Activated CD8-positive, alpha-beta memory T cell treated with anti-CD3 and anti-CD28 coated beads for 1 hour (primary cell): ENCODE measurements at regions not wholly inside any gene's neighbourhood (a gene's known extent, or its start where the extent isn't known, plus 50 kb on each side); places are given as distances from the start of the nearest gene placed in this dataset.
"Not testable (repeated sequence)": the region's sequence is repeated elsewhere in the genome, so short reads cannot be mapped to it uniquely, and the experiment has no call there.

Experiments used
- DNase-seq, 2 donors: peaks; one replicate each; pipeline ENCODE4 v3.0.0-alpha.2; 2020; ENCODE audit warnings: low read depth in 1 of 2; ENCODE audit errors: extremely low read depth in 1 of 2

- not testable (repeated sequence) for DNase-seq
Observed at GRCh38 chr2:126276268-126276667, 379.7 kb upstream of the GYPC start.

- DNase-seq = no peak
Observed at GRCh38 chr2:126288362-126288761, 367.6 kb upstream of the GYPC start.

GRCh38 chr2:126293962-126294361 lies 362.0 kb upstream of the GYPC start:
- not testable (repeated sequence) for DNase-seq

- no peak for DNase-seq
Observed at GRCh38 chr2:126299469-126299976, 356.4 kb upstream of the GYPC start.

GRCh38 chr2:126300348-126300747 lies 355.6 kb upstream of the GYPC start:
- no peak for DNase-seq

- DNase-seq = no peak
Observed at GRCh38 chr2:126302043-126302442, 353.9 kb upstream of the GYPC start.

- DNase-seq = no peak
Observed at GRCh38 chr2:126303113-126303512, 352.8 kb upstream of the GYPC start.

DNA sequence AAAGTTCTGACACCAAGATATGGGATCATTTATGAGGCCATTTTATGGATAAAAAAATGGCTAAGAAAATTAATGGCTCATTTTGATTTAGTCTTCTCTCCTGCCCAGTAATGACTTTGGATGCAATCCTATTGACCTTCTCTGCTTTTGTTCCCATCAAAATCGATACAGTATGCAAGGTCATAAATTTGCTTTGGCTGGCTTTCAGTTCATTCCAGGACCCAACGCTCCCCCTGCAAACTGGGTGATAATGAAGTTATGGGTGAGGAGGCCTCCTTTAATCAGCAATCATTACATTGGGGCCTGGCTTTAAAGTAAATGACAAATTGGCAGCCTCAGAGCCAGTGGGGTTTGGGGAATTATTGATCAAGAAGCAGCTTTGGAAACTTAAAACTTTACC lies 351.8 kb upstream of the GYPC start:
- DNase-seq = no peak

GRCh38 chr2:126306539-126306938 lies 349.4 kb upstream of the GYPC start:
- no peak for DNase-seq

- no peak for DNase-seq
Observed at GRCh38 chr2:126307740-126308139, 348.2 kb upstream of the GYPC start.

DNA sequence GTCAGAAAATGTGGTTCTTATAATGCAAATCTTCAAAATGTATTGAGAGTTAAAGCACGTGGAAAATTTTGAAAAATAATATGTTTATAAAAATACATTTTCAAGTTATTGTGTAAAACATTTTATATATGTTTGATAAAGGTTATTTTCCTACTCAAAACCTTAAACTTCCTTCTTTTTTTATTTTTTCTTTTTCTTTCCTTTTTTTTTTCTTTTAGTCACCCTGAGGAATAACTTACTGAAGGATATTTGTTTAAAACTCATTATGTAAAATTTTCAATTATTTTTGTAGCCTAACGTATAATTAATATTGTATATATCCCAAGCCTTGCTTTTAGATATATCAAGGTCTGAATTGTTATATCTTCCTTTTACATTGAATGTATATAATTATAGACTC lies 346.8 kb upstream of the GYPC start:
- DNase-seq = no peak

DNA sequence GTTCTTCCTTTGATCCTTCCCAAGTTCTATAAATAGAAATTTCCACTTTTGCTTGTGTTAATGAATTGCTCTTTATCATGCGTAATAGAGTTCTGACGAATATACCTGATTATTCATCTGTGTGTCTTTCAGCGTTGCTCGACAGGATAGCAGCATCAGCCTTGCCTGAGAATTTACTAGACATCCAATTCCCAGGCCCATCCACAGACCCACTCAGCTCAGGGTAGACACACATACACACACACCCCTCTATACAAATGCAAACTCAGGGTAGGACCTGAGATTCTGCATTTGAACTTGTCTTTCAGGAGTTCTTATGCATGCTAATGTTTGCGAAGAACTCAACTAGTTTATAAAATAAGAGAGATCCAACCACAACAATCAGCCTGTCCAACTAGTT lies 343.4 kb upstream of the GYPC start:
- no peak for DNase-seq

DNA sequence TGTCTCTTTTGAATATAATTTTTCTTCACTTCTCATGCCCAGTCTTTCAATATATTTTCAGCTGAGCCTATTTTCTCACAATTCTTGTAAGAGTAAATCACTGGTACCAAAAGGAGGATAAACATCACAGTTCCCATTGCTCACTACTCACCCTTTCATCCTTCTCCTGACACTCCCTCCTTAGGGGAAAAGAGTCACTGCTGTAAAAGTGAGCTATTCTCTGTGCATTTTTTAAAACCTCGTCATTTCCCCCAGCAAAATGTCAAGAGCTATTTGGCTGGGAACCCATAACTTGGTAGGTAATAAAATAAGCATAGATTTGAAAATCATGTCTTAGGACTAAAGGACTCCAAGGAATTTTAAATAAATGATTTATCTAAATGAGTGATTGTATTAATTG lies 340.1 kb upstream of the GYPC start:
- DNase-seq = no peak

DNA sequence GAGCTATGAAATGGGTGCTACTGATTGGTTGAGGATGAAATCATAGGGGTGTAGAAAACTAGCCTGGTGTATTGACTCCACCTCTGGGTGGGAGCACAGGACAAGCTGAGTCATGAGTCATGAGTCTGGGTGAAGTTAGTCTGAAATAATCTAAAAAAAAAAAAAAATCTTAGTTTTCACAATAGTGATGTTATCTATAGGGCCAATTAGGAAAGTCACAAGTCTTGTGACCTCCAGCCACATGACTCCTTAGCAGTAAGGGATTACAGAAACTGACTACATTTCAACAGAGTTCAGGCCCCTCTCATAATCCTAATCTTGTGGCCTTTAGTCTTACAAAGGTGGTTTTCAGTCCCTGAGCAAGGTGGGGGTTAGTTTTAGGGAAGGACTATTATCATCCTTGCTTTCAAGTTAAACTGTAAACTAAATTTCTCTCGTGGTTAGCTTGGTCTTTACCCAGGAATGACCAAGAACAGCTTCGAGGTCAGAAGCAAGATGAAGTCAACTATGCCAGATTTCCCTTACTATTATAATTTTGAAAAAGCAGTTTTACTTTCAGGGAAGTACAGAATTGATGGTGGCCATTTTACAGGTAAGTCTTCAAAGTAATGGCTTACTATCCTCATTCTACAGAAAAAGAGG lies 338.0 kb upstream of the GYPC start:
- no peak for DNase-seq

DNA sequence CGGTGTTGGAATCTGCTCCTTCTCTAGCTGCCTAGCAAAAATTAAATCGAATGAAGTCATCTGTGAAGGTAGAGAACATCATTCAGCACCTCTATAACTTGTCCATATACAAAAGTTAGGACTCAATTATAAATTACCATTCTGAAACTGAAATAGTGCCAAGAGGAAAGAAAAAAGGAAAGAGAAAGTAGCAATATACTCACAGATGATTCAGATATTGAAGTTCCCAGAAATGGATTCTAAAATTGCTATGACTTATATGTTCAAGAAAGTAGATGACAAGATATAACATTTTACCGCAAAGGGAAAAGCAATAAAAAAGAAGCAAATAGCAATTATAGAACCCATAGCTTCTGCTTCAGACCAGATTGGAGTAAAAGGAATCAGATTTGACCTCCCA lies 333.6 kb upstream of the GYPC start:
- no peak for DNase-seq

DNA sequence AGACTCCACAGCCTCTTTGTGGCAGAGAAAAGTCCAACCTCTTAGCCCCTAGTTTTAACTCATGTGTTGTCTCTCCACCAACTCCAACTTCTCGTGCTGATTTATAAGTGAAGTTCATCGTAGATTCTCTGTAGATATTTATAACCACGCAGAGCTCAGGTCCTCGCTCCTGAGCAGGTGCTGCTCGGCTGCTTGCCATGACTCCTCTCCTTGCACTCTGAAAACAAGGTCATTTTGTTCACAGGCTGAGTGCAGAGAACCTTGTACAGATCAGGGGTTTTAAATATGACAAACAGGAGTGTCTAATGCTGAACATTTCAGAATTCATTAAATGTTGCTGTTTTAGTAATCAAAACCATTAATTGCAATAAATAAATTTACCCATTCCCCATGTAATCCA lies 330.8 kb upstream of the GYPC start:
- no peak for DNase-seq

DNA sequence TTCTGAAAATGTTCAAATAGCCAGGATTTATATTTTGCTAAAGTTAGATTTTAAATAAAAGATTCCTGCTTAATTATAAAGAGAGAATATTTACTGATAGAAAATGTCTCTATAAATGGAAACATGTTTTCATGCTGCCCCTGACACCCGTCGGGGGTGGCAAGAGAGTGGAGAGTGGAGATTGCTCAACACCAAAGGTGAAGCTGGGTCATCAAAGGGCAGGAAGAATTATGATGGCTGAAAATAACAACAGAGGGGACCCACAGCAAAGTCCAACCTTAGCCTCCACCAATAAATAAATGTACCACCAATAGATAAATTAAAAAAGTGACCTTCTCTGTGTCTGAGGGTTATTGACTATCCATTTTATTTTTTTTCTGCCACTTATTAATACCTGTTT lies 326.8 kb upstream of the GYPC start:
- no peak for DNase-seq

- DNase-seq = no peak
Observed at GRCh38 chr2:126342457-126342856, 313.5 kb upstream of the GYPC start.

DNA sequence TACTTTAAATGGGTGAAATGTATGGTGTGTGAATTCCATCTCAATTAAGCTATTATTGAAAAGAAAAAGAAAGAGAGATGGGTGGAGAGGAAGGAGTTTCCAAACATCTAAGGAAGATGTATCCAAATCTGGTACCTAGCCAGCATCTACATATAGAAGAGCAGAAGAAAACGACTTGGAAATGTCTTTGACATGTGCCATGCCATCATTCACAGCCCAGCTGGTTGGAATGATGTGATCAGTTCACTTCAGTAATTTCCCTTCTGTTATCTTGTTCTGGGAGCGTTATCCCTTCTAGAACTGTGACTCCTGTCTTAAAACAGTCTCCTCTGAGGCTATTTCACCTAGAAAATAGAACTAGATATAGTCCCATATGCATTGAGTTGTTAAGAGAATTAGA lies 312.8 kb upstream of the GYPC start:
- no peak for DNase-seq

DNA sequence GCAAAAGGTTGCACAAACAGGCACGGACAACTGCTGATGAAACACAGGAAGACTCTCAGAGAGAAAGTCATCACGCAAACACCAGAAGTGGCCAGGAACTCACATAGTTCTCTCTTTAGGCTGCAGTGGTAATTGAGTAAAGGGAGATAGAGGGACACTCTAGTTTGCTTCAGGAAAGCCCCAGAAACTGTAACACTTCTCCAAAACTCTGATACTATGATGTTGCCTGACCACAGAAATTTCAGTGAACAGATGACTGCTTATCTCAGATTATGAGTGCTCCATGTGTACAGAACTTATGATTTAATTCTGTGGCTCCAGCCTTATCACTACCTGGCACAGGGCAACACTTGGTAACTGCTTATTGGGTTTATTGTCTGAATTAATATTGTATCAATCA lies 311.5 kb upstream of the GYPC start:
- DNase-seq = no peak

- no peak for DNase-seq
Observed at GRCh38 chr2:126345691-126346090, 310.3 kb upstream of the GYPC start.

DNA sequence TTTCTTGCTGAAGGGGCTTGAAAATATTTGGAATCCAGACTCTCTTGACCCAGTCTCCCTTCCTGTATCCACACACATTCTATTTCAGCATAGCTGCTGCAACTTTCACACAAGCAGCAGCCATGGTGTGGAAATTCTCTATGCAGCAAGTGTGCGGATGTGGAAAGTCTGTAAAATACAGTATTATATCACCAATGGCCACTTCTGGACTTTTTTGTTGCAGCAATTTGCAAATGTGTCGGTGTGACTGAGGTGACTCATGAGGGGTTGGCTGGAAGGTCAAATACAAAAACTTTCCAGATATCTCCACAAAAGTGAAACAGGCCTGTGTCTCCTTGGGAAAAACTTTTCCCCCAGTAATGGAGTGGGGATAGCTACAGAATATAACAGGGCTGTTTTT lies 299.3 kb upstream of the GYPC start:
- DNase-seq = no peak

DNA sequence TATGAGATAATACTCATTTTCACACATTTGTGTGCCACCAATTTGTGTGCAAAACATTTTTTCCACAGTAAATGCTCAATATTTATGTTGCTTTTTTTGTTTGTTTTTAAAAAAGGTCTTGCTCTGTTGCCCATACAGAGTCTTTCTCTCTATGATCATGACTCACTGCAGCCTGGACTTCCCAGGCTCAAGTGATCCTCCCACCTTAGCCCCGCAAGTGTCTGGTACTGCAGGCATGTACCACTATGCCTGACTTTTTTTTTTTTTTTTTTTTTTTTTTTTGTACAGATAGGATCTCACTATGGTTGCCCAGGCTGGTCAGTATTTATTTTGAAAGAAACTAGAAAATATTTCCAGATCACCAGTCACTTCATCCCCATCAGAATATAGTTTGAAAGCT lies 297.8 kb upstream of the GYPC start:
- no peak for DNase-seq
